GM19397 (cell line): ENCODE measurements at regions not wholly inside any gene's neighbourhood (a gene's known extent, or its start where the extent isn't known, plus 50 kb on each side); places are given as distances from the start of the nearest gene placed in this dataset.
"Not testable (repeated sequence)": the region's sequence is repeated elsewhere in the genome, so short reads cannot be mapped to it uniquely, and the experiment has no call there.

Source experiments
- ATAC-seq: cut with Tn5 transposase; IDR thresholded peaks from one replicate; pipeline ENCODE4 v1.9.1; 2021; ENCODE audit warnings: mild to moderate bottlenecking, moderate library complexity; ENCODE audit not compliant: unreplicated experiment

DNA sequence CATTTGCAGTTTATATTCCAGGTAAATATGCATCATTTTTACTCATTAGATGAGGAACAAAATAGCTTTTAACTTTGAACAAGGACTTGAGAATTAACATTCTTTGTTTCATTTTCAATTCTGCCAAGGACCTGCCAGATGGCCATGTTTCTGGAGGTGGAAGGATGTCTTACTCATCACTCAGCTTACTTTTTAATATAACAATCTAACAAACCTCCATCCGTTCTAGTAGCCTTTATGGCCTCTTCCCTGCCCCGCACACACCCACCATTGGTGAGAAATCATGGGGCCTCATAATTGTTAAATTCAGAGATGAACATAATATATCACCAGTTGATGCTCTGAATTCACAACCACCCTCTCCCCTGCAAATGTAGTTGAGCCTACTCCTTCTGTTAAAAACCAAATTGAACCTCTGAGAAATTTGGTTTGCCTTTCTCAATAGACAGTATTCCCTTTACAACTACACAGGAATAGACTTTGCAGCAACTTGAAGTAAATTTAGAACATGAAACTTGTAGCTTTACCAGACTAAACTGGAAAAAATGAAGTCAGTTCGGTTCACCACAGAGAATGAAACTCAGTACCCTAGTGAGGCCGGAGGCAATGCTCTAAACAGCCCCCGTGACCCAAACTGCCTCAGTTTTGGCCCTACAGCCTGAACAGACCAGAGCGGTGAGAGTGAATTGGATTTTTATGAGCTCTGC is 50.1 kb upstream of the ACSL4 start:
- ATAC-seq = no peak

- no peak for ATAC-seq
These were observed 50.6 kb upstream of the ACSL4 start for GRCh38 chrX:109783701-109784079.

- no peak for ATAC-seq
These were observed 52.0 kb upstream of the ACSL4 start for GRCh38 chrX:109785053-109785452.

- not testable (repeated sequence) for ATAC-seq
These were observed 57.5 kb upstream of the ACSL4 start for GRCh38 chrX:109790511-109790910.

GRCh38 chrX:109793191-109793590 is 60.1 kb upstream of the ACSL4 start:
- ATAC-seq = no peak

DNA sequence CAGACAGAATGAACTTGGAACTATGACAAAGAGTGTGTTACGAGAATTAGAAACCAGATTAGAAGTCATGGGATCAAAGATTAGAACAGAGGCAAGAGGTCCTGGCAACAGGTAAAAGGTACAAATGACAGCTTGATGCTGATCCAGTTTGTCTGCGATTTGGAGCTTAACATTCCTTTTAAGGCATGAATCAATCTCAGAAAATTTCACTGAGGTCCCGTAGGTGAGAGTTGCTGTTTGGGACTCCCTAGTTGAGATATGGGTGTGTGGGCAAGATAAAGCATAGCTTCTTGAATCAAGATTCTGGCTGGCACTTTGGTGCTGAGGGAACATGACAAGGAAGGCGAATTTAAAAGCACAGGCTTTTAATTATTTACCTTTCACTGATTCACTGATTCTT is 62.6 kb upstream of the ACSL4 start:
- no peak for ATAC-seq

- ATAC-seq = no peak
These were observed 64.4 kb upstream of the ACSL4 start for GRCh38 chrX:109797311-109797975.

- ATAC-seq = no peak
These were observed 79.2 kb upstream of the ACSL4 start for GRCh38 chrX:109812236-109812635.

- ATAC-seq = no peak
These were observed 80.2 kb upstream of the ACSL4 start for GRCh38 chrX:109813236-109813635.

GRCh38 chrX:109818976-109819375 is 85.9 kb upstream of the ACSL4 start:
- ATAC-seq = no peak

DNA sequence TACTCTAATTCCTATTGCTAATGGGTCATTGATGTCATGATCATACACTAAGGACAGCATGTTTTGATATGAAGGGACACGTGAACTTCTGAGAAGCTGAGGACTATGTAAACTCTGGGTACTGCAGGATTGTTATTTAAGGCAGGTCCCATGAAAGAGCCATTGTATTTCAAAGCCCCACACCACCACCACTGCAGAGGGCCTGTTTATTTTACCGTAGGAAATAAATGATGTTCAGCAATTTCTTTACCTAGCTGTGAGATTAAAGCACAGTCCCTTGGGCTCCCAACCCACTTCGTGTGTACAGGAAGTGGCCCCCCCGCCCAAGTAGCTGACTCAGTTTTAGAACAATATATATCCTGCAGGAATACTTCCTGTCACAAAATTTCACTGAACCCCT is 89.8 kb upstream of the ACSL4 start:
- no peak for ATAC-seq

DNA sequence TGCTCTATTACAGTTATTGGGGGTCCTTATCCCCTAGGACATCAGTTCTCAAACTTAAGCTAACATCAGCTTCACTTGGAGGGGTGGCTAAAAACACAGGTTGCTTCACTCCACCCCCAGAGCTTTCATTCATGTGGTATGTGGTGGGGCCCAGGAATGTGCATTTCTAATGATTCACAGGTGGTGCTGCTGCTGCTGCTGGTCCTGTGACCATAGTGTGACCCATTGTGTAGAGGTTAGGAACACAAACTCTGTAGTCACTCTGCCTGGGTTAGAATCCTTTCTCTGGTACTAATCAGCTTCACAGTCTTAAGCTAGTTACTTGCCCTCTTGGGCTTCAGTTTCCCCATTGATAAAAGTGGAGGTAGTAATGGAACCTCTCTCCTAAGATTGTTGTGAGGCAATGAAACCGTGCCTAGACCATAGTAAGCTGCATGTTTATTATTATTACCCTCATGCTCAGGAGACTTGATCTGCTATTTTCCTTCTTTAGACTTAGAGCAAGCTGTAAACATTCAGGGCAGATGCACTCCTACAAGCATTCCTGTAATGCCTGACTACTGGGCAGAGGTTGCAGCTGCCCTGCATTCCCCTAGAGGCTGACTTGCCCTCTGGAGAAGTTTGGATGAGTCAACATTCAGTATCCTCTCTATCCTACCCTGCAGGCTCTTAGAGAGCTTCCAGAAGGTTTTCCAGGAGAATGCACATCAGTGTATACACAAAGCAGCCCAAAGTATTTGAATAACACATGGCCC is 94.1 kb upstream of the ACSL4 start:
- no peak for ATAC-seq

DNA sequence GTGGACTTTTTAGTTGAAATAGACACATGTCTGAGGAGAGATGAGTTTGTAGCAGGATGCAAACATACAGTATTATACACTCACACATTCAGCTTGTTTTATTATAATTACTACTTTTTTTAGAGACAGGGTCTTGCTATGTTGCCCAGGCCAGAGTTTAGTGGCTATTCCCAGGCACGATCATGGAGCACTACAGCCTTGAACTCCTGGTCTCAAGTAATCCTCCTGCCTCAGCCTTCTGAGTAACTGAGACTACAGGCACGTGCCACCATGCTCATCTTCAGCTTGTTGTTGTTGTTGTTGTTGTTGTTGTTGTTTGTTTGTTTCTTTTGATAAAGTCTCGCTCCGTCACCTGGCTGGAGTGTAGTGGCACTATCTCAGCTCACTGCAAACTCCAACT is 94.7 kb upstream of the ACSL4 start:
- ATAC-seq = no peak

- ATAC-seq = no peak
These were observed 97.2 kb upstream of the ACSL4 start for GRCh38 chrX:109830157-109830703.

DNA sequence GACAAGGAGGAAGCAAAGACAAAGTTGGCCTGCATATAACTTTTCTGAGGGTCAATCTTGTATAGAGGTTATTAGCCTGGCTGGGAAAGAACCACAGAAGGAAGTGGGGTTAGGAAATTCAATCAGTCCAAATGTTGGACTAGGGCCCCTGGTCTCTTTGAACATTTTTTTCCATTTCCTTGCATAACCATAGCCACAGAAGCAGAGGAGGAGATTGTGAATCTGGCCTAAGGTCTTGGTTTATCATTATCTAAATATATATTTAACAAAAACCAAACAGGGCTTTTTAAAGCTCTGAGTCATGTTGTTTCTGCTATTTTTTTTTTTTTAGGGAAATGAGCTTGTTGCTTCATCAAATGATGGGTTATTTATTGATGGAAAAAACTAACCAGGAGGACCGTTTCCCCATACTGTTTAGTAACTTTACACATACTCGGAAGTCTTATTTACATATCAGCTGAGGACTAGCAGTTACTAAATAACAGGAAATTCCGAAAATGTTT is 97.7 kb upstream of the ACSL4 start:
- peak; percentile 66 for ATAC-seq

DNA sequence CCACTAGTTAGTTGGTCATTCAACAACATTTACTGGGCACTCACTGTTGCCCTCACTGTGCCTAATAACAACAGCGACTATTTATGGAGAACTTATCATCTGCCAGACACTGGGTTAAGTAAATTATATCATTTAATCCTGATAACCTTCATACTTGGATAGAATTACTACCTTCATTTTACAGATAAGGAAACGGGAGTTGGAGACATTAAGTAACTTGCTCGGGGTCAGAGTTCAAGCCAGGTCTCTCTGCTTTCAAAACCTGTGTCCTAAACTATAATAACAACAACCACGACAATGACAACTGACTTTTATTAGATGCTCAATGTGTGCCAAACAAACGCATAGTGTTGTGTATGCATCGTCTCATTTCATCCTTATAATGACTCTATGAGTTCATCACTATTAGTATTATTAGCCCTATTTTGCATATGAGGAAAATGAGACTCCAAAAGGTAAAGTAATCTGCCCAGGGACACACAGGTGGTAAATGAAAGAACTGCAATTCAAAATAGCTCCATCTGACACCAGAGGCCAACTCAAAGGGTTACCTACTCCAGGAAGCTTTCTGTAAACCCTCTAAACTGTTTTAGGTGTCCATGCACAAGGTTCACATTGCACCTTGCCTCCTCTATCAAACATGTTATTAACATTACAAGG is 98.4 kb upstream of the ACSL4 start:
- peak; percentile 43 for ATAC-seq

- no peak for ATAC-seq
These were observed 106.9 kb upstream of the ACSL4 start for GRCh38 chrX:109839694-109840567.

- no peak for ATAC-seq
These were observed 107.5 kb upstream of the ACSL4 start for GRCh38 chrX:109840585-109840984.

GRCh38 chrX:109841257-109841656 is 108.2 kb upstream of the ACSL4 start:
- no peak for ATAC-seq
